ENCODE measurements at regions not wholly inside any gene's neighbourhood (a gene's known extent, or its start where the extent isn't known, plus 50 kb on each side); places are given as distances from the start of the nearest gene placed in this dataset.

DNA sequence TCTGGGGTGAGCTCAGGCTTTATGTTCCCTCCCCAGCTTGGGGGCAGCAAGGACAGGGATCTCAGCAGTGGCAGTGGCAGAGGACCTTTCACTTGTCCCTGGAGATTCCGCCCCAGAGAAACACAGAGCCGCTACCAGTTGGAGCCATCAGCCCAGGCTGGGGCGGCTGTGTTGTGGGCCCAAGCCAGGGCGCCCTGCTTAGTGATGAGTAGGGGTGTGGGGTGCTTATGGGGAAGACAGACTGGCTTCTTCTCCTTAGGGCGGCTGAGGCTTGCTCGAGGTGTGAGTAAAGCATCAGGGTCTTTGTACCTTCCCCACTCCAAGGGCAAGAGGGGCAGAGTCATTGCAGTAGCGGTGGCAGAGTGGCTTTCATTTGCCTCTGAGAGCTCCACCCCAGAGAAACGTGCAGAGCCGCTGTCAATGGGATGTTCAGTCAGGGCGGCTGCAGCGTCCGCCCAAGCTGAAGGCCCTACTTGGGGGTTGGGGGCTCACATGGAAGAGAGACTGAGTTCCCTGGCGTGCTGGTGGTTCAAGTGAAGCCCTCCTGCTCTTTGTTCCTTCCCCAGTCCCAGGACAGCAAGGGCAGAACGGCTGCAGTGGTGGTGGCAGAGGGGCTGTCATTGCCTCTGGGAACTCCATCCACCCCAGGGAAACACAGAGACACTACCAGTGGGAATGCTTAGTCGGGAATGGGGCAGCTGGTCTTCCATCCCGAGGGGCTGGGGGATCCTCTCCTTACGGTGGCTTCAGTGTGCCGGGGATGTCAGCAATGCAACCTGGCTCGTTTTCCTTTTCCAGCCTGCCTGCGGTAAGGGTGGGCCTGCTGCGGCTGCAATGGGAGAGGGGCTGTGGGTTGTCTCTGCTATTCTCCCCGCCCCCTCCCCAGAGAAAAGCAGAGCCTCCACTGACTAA lies 2142.5 kb upstream of the TENM3 start:
- DNase-seq, result no peak

DNA sequence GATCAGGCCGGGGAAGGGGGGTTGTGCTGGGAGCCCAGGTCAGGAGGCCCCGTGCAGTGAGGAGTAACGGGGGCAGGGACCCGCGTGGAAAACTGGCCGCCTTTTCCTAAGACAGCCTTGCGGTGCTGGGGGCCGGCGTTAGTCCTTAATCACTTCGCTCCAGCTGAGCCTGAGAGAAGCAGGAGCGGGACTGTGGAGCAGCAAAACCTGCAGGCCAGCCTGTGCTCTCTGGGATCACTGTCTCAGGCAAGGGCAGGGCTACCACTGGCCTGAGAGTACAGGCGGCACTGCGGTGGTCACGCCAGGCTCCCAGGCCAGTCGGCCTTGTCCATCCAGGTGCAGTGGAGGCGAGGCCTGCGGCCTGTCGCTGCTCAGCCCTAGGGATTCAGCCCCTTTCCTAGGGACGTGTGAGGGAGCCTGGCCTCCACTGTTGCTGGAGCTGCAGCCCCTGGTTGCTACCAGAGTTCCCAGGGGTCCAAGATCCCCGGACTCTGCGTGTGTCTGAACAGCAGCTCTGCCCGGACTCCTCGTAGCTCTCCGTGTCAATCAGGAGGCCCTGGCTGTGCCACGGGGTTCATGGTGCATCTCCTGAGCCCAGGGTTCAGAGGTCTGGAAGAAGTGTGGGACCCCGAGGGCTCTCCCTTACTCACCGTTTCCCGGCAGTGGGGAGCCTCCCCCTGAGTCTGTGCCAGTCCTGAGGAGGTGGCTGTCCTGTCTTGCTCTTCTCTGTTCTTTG lies 2141.7 kb upstream of the TENM3 start:
- no peak for DNase-seq

DNA sequence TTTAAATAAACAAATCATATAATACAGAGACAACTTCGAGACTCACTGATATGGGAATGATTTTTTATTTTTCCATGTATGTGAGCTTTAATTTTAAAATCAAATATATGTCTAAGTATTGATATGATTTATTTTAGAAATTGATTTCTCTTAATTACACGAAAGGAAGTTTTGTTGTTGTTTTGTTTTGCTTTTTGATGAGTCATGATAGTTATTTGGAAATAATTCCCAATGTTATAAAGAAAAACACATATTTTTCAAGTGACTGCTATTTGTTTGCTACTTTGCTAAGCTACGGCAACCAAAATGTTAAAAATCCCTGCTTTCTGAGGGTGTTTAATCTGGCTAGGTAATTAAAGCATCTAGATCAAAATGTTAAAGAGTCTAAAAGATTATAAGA lies 2139.4 kb upstream of the TENM3 start:
- no peak for DNase-seq

DNA sequence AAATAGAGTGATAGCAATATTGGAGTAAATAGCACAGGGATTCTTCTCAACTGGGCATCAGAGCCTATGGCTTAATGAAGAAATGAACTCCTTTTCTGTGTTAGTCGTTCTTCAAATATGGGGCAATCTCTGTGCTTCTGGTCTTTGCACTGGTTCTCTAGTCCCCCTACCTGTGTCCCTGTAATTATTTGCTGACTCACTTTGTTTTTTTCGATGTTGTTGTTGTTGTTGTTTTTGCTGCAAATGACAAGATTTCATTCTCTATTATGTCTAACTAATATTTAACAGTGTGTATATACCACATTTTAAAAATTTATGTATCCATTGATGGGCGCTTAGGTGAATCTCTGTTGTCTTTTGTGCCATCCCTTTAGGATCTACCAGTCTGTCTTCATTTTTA lies 2137.8 kb upstream of the TENM3 start:
- no peak for DNase-seq

DNA sequence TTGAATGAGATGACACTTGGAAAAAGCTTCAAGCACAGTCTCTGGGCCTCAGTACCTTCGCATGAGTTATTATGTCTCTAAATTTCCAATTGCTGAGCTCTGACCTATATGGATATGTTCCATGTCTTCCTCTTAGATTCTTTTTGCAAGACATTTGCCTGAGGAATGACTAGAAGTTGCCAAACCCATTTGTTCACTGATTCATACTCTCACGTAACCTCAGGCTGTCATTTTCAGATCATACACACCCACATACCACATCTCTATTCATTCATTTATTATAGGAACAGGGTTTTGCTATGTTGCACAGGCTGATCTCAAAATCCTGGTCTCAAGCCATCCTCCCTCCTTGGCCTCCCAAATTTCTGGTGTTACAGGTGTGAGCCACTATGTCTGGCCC lies 2137.1 kb upstream of the TENM3 start:
- DNase-seq, result no peak

DNA sequence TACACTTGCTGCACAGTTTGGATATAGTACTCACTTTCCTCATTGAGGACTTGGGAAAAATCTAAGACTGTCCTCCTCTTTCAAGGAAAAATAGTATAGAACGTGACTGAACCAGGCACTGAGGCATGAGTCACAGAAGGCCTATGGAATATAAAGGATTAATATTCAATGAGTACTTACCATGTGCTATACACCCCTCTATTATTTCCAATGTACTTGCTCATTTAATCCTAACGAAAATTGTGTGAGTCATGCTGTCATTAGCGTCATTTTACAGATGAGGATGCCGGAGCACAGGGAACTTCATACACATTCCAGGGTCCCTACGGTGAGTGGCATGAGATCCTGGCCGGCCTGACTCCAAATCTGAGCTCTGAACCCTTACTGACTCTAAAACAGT lies 2136.2 kb upstream of the TENM3 start:
- DNase-seq, result no peak

DNA sequence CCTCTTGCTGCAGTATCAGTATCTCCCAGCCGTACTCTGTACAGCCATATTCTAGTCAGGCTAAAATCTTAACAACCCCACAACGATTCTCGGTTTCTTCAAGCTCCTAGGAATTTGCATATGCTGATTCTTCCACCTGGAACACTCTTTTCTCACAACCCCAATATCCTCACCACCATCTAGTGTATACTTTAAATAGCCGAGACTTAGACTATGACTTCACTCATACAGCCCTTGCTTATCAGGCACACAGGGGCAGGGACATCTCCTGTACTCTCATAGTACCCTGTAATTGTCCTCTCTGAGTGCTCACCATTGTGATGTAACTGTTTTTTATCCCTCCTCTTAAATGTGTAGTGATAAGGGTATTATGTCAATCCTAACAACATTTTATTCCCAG lies 2126.4 kb upstream of the TENM3 start:
- no peak for DNase-seq

DNA sequence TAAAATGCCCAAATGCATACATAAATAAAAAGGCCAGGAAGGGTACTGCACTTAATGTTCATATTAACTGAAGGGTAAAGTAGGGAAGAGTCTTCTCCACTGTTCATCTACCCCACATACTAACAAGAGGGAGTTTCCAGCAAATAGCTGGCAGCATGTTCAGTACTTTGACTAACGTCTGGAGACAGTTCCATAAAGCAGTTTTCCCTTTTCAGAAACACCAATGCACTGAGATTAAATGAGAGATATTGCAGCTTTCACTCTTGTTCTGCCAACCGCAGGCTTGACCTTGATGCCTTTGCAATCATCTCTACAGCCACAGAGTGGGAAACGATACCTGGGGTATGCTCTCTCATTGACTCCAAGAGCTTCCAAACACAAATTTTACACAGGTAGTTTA lies 2123.1 kb upstream of the TENM3 start:
- no peak for DNase-seq

DNA sequence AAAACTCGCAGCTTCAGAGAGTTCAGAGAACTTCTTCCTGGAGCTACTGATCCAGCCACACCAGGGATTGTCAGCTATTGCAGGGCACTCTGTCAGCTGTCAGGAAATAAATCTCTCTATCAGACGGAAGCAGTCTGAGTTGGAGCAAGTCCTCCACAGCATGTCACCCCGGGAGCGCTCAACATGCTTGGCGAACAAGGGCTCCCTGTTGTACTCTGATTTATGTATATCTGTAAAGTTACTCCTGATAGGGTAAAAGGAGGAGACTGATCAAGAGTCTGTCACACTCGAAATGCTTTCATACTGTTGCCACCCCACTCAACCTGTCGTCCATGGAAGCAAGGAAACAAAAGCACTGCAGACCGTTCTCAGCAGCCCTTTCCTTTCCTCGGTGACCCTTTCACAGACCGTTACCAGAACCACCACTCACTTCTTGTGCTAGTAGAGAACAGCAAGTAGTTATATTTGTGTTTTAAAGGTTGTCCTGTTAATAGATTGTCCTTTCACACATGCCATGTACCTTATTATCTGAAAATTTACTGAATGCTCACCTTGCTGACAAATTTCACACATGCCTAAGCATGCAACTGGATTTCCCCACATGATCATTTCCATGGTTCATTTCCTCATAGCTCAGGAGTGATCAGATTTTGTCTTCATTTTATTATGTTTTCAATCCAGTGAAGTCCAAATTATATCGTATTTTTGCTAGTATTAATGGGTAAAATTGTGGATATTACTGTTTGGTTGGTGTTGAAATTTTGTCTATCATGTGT lies 2108.9 kb upstream of the TENM3 start:
- no peak for DNase-seq

DNA sequence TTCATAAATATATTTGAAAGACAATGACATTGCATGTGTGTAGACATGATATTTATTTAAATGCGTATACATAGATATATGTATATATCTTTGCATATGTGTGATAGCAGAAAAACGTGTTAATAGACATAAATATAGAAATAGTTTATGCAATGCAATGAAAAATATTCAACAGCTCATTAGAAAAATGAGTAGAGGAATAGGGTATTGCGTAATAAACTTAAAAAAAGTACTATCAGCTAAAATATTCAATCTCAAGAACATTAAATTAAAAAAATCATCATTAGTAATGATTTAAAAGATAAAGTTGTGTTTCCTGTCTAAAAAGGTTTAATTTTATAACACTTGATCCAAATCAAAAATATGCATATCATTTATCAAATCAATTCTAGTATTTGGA lies 2101.5 kb upstream of the TENM3 start:
- no peak for DNase-seq

DNA sequence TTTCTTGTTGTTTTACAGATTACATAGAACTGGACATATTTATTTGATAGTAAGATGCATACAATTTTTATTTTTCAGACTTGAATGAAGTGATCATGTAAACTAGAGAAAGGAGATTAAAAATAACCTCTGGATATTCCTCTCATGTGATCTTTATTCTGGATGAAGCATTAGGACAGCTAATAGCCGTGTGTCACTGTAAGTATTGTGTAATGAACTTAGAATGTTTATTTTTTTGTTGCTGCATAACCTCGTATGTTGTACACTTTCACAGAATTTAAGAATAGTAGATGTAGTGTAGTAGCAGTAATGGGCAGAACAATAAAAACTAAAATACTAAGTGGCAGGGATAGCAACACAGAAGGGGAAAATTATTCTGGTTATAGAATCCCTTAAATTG lies 2094.5 kb upstream of the TENM3 start:
- DNase-seq, result no peak

DNA sequence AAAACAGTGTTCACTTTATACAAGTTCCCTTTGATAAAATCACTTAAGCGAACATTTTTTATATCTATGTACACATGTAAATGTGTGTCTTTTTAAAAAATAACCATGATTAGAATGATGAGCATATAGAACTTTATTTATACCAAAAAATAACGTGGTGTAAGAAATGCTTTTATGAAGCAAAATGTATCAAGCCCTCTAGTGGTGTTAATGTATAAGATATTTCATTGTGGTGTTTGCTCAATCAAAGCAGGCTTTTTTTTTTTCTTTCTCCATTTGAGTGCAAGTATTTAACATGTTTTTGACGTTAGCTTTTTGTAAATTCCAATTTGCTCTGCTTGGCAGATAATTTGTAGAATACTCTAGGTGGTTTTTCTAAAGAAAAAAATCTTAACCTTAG lies 2092.4 kb upstream of the TENM3 start:
- no peak for DNase-seq

DNA sequence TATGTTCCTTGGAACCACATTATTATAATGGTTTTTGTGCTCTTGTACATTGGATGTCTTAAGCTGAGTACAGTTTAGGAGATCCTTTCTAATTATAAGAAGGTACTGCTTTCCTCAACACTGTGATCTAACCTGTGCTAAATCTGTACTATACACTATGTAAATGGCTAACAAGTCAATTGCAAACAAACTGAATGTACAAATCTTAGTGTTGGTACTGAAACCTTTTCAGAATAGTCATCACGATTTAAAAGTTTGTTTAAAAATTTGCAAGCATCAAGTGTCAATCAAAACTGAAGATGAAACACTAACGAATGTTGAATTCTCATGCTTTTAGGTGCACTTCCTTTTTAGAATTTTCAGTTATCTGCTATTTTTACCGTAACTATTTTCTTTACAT lies 2090.4 kb upstream of the TENM3 start:
- DNase-seq, result no peak

DNA sequence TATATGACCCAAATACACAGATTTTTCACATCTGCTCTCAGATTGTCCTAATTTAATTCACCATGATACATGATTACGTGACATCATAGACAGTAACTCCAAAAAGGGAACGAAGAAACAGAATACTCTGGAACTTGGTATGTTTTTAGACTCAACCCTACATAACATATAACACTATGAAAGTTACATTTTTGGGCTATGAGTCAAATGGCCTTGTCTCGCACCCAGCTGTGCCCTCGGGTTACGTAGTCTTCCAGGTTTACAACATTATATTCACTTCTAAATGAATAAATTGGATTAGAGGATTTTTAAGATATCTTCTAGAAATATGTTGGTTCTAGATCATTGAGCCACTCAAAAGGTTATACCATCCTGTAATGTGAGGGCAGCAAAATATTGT lies 2089.6 kb upstream of the TENM3 start:
- DNase-seq, result no peak

DNA sequence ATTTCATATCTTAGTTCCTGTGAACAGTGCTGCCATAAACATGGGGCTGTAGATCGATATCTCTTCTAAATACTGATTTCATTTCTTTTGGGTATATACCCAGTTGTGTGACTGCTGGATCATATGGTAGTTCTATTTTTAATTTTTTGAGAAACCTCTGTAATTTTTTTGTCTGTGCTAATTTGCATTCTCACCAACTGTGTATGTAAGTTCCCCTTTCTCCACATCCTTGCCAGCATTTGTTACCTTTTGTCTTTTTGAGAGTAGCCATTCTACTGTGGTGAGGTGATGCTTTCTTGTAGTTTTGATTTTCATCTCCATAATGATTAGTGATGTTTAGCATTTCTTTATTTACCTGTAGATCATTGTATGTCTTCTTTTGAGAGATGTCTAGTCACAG lies 2086.5 kb upstream of the TENM3 start:
- no peak for DNase-seq

DNA sequence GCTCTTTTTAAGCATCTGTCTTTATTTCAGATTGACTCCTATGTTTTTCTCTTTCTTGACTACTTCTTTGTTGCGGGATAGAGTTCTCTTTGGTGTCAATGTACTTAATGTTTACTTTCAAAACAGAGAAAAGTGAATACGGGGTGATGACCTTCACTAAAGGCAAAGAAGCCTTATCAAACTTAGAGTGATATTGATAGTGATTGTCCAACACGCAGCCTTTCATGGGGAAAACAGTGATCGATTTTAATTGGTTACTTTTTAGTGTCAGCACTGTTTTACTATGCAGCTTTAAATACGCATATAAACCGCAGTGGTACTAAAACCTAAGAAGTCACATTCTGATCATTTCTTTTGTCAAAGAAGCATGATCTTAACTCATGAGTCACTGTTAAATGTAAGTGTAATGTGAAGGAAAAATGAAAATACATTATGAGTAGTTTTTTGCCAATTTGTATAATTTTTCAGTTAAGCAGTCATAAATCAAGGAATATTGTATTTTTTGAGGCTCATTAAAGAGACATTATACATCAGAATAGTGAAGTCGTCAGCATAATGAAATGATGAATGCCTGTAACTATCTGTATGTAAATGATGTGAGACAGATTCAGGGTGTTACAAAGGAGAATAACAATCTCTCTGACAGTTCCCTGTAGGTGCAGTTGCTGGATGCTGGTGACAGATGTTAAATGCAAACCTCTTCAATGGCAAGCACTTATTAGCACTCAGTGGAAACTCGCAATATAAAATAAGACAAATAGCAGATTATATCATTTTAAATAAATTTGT lies 2082.8 kb upstream of the TENM3 start:
- no peak for DNase-seq

DNA sequence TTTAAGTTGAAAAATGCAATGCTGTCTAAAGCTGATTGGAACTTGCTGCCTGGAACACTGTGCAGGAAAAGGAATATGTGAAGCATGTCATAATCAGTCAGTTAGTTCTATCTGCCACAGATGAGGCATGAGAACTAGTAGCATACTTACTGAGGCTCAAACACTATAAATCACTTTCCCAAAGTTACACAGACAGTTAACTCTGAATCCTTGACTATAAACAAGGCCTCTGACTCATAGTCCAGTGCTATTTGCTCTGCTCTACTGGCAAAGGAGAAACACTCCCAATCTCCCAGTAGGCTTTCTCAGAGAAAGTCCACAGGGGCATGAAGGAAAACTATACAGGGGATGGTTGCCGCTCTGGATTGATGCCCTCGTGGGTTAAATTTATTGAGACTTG lies 2078.4 kb upstream of the TENM3 start:
- no peak for DNase-seq

DNA sequence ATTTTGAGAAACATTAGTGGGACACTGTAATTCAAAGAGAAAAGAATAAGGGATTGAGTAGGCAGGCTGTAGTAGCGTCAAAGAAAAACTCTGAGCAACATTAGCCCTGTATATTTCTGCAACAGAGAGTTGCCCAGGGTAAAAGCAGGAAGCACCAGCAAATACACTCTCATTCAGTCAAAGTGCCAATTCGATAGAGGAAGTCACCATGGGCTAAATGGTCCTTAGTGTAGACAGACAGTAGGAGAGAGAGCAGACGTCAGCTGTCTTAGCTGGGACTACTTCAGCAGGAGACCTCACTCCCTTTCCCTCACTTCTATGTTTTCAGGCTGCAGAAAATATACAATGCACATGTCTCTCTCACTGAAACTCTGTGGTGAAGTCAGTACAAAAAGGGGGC lies 2073.8 kb upstream of the TENM3 start:
- DNase-seq, result no peak

DNA sequence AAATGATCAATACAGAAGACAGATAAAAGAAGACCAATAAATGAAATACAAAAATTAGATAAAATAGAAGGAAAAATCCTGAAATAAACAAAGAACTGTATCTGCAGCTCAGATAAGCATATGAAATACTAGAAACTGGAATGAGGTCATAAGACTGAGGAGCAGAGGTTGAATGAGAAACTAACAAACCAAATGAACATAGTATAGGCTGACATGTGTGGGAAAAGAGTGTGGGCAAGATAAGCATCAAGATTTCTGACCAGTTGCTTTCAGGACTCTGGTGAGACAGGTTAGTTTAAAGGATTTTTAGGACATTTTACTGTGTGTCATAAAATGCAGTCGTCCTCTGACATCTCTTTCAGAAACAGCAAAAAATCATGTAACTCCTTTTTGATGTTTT lies 2073.2 kb upstream of the TENM3 start:
- no peak for DNase-seq

DNA sequence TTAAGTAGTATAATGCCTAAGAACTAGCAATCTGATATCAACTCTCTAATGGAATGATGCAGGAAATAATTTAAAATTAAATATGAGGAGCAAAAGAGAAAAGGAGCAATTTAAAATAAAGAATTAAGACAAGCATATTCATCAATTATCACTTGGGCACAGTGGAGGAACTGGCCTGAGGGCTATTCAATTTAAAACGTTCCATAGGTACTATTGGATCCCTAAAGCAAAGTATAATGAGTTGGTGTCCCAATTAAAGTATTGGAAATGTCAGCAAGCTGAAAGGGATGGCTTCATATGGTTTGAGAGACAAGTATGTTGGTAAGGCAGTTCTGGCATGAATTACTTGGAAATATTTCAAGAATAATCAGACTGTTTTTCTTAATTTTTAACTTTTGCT lies 2064.1 kb upstream of the TENM3 start:
- no peak for DNase-seq

DNA sequence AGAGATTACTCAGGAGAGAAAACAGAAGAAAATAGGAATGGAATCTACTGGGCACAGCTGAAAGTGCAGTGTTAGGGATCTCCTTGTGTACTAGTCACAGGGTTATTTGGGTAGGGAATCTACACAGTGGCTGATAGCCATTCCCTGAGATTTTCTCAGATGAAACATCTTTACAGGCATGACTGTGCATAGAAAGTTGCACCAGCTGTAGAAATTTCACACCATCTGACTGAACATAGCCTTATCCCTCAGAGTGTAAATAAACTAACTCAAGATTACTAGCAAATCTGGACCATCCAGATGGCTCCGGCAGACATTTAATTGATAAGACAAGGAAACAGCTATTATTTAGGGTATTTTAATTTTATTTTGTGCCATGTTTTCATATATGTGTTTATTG lies 2053.5 kb upstream of the TENM3 start:
- no peak for DNase-seq

DNA sequence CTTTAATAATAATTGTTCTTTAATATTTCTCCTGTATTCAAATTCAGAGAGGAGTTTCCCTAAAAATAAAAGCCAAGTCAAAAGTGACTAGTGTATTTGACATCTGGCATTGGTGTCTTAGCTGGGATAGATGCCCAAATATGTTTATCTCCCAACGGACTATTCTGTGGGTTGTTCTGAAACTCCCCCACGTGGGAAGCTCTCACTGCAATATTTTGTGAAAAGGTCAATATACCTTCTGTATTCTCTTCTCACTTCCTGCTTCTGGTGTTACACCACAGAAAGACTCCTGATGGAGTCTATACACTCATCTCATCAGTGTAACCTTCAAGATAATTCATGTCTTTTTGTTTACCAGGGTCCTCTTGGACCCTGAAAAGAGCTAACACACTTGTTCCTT lies 2052.8 kb upstream of the TENM3 start:
- no peak for DNase-seq

DNA sequence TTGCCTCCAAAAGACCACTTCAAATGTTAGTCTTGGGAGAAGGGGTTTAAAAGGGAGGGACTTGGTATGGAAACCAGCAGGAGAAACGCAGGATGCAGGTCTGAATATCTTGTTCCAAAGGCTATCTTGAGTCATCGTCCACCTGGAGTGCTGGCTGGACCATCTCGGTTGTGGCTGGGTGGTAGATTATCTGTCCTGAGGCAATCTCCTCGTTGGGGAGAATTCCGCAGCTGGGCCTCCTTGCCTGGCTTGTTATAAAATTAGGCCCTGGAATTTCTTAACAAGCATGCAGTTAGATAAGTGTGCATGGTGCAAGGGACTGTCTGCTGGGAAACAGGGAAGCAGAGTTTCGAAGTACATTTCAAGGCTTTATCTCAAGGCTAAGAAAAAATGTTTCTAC lies 2045.7 kb upstream of the TENM3 start:
- DNase-seq, result no peak
